Stimulated activated naive CD8-positive, alpha-beta T cell treated with anti-CD3 and anti-CD28 coated beads, Interleukin-15, amount 100 ng/mL, for 72 hours (primary cell): ENCODE measurements at regions not wholly inside any gene's neighbourhood (a gene's known extent, or its start where the extent isn't known, plus 50 kb on each side); places are given as distances from the start of the nearest gene placed in this dataset.

Experiments used
- ATAC-seq: fragments of 150-1000 bp; cut with Tn5 transposase; 2 replicates; pipeline ENCODE4 v1.10.0; 2021; ENCODE audit warnings: mild to moderate bottlenecking, moderate library complexity
- DNase-seq, 2 donors: peaks; one replicate each; pipeline ENCODE4 v3.0.0; 2021 to 2022
- H3K27ac Mint-ChIP-seq, 2 donors: one replicate each; pipeline ENCODE4 v1.8.0; 2022; ENCODE audit warnings: mild to moderate bottlenecking in 2 of 2, mixed read lengths in 2 of 2, moderate library complexity in 2 of 2
- H3K27me3 Mint-ChIP-seq: one replicate; pipeline ENCODE4 v1.8.0; 2022; ENCODE audit warnings: mixed read lengths
- H3K4me1 Mint-ChIP-seq: one replicate; pipeline ENCODE4 v1.8.0; 2022; ENCODE audit warnings: mild to moderate bottlenecking, mixed read lengths
- H3K4me3 Mint-ChIP-seq, 2 donors: one replicate each; pipeline ENCODE4 v1.8.0; 2022; ENCODE audit warnings: mild to moderate bottlenecking in 2 of 2, mixed read lengths in 2 of 2, moderate library complexity in 1 of 2
- H3K9me3 Mint-ChIP-seq, 2 donors: one replicate each; pipeline ENCODE4 v1.8.0; 2022; ENCODE audit warnings: mixed read lengths in 2 of 2

DNA sequence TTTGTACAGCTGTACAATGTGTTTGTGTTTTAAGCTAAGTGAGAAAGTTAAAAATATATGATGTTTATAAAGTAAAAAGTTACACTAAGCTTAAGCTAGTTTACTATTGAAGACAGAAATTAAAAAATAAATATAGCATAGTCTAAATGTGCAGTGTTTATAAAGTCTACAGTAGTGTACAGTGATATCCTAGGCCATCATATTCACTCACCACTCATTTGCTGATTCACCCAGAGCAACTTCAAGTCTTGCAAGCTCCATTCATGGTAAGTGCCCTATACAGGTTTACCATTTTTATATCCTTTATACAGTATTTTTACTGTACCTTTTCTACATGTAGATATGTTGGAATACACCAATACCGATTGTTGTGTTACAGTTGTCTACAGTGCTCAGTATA is 553.2 kb upstream of the TBL1XR1 start:
- no peaks in the 10 kb centered on the region for H3K4me1 Mint-ChIP-seq
- ATAC-seq (no peak), DNase-seq (no peak)
- no peak overlapping the region for H3K27ac Mint-ChIP-seq
- no peak overlapping the region for H3K4me3 Mint-ChIP-seq
- H3K27me3 Mint-ChIP-seq, result no peaks in the 10 kb centered on the region
- H3K9me3 Mint-ChIP-seq, result no peaks in the 10 kb centered on the region

DNA sequence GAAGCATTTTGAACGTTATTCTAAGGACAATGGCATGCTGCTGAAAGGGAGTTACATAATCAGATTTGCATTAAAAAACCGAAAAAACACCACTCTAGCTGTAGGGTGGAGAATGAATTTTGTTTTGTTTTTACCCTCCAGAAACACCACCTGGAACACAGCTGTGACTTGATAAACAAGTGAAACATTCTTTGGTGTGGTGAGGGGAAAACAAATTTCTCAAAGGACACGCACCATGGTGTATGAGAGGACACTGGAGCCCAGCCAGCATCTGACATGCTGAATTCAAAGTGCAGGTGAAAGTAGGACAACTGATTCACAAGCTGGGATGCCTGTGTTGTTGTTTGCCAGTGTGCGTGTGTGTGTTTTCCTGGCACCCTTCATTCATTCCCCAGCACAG is 554.5 kb upstream of the TBL1XR1 start:
- Mint-ChIP-seq H3K4me1 (no peaks in the 10 kb centered on the region), H3K4me3 (no peak overlapping the region), H3K9me3 (peaks cover 0 to 2% of the 10 kb centered on the region in 2 donors), H3K27ac (no peak overlapping the region), H3K27me3 (no peaks in the 10 kb centered on the region)
- ATAC-seq (no peak), DNase-seq (no peak)

DNA sequence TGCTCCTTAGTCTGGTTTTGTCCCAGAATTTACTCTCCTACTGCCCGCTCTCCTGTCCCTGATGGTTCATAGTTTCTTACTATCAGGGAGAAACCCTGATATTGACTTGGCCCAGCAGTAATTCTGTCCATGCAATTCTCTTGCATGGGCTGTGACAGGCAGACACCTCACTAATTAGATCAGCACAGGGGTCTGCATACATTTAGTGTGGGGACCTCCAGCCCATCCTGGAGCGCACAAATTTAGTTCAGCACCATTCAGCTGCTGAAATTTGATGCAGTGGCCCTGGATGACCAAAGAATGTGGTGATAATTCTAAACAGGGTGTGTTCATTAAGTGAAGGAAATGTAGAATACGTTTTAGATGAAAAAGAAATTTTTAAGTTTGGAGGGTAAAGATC is 555.5 kb upstream of the TBL1XR1 start:
- no peaks in the 10 kb centered on the region for H3K27me3 Mint-ChIP-seq
- no peak overlapping the region for H3K4me3 Mint-ChIP-seq
- no peaks in the 10 kb centered on the region for H3K4me1 Mint-ChIP-seq
- ATAC-seq, result no peak
- H3K27ac Mint-ChIP-seq, result no peak overlapping the region
- H3K9me3 Mint-ChIP-seq, result peaks cover 0 to 4% of the 10 kb centered on the region in 2 donors
- DNase-seq, result no peak

DNA sequence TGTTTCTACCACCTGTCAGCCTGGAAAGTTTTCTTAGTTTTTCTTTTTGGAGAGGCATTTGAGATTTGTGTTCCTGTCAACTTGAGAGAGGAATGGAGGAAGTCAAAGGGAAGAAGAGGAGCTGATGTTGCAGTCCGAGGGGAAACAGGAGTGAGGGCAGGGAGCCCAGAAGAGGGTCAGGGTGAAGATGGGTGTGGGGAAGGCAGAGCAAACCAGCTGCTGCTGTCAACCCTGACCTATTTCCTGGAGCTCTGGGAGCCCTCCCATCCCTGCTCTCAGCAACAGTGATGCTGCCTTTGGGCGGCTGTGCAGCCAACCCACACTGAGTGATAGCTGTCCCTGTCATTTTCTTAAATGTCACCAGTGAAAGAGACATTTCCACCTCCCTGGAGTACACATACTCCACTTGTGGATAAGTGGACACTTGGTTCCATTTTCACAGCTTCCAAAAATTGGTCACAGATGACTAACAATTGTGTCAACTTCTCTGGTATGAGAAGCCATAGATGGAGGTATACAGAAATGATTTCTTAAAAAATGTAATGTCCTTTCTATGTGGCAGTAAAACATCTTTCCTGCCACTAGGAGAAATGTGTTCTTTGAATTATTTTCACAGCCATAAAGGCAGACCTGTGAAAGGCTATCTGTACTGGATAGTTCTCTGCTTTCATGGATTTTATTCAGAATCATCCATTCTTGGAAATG is 556.3 kb upstream of the TBL1XR1 start:
- H3K27ac Mint-ChIP-seq, result peak overlapping the region in 1 of 2 donors; percentile 27
- ATAC-seq, result peak; percentile 33
- DNase-seq, result no peak
- no peaks in the 10 kb centered on the region for H3K27me3 Mint-ChIP-seq
- H3K4me3 Mint-ChIP-seq, result no peak overlapping the region
- peaks cover 0 to 4% of the 10 kb centered on the region in 2 donors for H3K9me3 Mint-ChIP-seq
- H3K4me1 Mint-ChIP-seq, result no peaks in the 10 kb centered on the region

DNA sequence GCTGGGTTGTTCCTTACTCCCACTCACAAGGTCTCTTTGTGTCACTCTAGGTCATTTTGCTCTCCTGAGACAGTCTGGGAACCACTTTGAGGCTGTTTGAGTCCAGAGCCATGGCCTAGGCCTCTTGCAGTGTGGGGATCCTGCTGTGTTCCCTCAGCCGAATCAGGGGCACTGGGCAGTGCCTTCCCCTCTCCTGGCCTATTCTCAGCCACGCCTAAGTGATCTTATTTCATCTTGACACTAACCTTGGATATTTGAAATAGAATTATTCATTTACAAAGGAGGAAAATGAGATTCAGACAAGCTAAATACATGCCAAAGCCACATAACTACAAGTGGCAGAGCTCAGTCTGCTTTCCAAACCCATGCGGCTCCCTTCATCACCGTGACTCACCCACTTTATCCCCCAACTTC is 557.2 kb upstream of the TBL1XR1 start:
- ATAC-seq (no peak), DNase-seq (no peak)
- no peak overlapping the region for H3K4me3 Mint-ChIP-seq
- H3K4me1 Mint-ChIP-seq, result no peaks in the 10 kb centered on the region
- H3K9me3 Mint-ChIP-seq, result peaks cover 0 to 4% of the 10 kb centered on the region in 2 donors
- no peak overlapping the region for H3K27ac Mint-ChIP-seq
- H3K27me3 Mint-ChIP-seq, result no peaks in the 10 kb centered on the region

DNA sequence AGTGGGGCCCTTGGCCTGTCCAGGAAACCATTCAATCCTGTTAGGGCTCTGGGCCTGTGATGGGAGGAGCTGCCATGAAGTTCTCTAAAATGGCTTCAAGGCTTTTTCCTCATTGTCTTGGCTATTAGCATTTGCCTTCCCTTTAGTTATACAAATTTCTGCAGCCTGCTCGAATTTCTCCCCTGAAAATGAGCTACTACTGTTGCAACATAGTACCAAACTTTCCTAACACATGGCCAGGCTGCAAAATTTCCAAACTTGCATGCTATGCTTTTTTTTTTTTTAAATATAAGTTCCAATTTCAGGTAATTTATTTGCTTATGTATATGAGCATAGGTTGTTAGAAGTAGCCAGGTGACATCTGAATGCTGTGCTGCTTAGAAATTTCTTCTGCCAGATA is 560.8 kb upstream of the TBL1XR1 start:
- ATAC-seq (no peak), DNase-seq (no peak)
- Mint-ChIP-seq H3K27me3 (no peaks in the 10 kb centered on the region), H3K4me3 (no peak overlapping the region), H3K27ac (no peak overlapping the region), H3K9me3 (peaks cover 8 to 12% of the 10 kb centered on the region in 2 donors), H3K4me1 (no peaks in the 10 kb centered on the region)

DNA sequence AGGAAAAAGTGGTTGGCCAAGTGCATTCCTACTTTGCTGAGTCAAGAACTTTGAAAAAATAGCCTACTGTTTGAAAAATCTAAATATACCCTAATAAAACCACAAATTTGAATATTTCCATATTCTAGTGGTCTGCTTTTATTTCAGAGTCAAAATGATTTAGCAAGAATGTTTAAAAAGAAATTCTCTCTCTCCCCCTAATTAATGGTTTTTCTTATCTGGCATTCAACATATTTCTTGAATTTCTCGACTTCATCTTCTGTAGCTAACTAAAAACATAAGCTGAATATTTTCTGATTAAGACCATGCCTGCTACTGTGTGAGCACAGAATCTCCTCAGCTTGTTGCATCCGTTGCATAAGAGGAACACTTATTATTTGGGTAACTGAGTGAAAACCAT is 563.5 kb upstream of the TBL1XR1 start:
- Mint-ChIP-seq H3K27me3 (no peaks in the 10 kb centered on the region), H3K9me3 (peaks cover 13 to 15% of the 10 kb centered on the region in 2 donors), H3K4me3 (no peak overlapping the region), H3K4me1 (no peaks in the 10 kb centered on the region), H3K27ac (no peak overlapping the region)
- DNase-seq (no peak), ATAC-seq (no peak)

DNA sequence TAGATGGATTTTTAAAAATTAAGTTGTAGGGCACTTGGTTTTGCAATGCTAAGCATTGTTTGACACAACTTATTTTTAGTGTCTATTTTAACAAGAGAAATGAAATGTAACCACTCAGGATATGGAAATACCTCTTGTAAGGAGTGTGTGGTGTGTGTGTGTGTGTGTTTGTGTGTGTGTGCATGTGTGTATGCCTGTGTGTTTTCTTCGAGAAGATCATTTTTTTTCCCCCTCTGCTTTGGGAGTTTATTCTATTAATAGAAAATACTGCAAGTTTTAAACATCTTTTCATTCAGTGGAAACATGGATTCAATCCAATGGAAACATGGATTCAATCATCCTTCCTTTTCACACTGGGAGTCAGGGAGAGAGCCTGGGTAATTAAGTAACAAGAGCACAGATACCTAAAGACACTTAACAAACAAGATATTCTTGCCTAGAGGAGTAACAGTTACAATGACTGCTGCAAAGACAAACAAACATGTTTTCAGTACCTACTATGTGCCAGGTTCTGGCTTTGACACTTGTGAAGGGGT is 567.2 kb upstream of the TBL1XR1 start:
- H3K27ac Mint-ChIP-seq, result no peak overlapping the region
- DNase-seq (no peak), ATAC-seq (no peak)
- H3K4me1 Mint-ChIP-seq, result no peaks in the 10 kb centered on the region
- H3K27me3 Mint-ChIP-seq, result no peaks in the 10 kb centered on the region
- no peak overlapping the region for H3K4me3 Mint-ChIP-seq
- H3K9me3 Mint-ChIP-seq, result peaks cover 21 to 30% of the 10 kb centered on the region in 2 donors

DNA sequence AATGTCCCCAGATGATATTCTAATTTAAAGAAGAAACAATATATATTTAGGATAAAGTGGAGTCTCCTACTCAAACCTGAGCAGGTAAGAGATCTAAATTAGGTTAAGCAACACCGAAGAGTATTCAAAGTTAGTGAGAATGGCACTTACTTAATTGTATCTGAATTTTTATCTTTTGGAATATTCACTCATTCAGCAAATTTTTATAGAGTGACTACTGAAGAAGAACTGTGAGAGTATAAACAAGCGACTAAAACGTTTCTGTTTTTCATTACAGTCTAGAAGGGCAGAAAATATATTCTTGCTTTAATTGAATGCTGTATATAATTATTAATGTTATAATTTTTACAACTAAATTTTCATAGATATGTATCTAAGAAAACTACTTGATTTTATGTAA is 567.7 kb upstream of the TBL1XR1 start:
- Mint-ChIP-seq H3K27me3 (no peaks in the 10 kb centered on the region), H3K9me3 (peaks cover 21 to 34% of the 10 kb centered on the region in 2 donors), H3K4me1 (no peaks in the 10 kb centered on the region), H3K4me3 (no peak overlapping the region), H3K27ac (no peak overlapping the region)
- DNase-seq (no peak), ATAC-seq (no peak)

DNA sequence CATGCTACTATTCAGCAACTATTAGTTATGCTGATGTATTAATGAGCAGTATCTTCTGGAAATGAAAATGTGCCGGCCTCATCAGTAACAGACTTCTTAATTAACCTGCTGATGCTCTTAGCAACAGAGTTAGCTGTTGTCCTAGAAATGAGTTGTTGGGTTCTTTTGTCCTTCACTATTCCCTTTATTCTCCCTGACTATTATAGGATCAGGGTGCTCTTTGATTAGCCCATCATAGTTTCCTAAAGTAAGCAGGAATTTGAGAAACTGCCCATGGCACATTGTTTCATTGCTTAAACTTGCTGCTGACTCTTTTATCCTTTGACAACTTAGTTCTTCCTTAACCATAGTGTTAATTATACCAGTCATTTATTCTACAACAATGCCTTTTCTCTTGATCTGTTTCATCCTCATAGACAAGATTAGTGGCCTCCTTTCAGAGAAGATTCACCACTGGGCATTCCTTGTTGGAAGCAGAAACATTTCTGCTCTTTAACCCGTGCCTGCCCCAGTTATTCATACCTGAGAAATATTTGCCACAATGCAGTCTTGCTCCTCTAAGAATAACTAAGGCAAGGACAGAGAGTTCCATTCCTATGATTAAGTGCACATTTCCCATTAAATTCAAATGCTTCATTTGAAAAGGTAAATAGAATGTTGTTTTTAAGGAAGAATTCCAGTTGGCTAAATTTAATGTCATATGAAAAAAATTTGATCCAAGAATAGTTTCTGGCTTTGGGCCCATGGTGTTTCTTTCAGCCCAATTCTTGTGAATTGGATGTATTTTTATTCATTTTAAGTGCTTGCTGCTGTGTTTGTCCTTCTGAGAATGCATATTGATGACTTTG is 573.3 kb upstream of the TBL1XR1 start:
- Mint-ChIP-seq H3K4me1 (no peaks in the 10 kb centered on the region), H3K4me3 (no peak overlapping the region), H3K27me3 (no peaks in the 10 kb centered on the region)

DNA sequence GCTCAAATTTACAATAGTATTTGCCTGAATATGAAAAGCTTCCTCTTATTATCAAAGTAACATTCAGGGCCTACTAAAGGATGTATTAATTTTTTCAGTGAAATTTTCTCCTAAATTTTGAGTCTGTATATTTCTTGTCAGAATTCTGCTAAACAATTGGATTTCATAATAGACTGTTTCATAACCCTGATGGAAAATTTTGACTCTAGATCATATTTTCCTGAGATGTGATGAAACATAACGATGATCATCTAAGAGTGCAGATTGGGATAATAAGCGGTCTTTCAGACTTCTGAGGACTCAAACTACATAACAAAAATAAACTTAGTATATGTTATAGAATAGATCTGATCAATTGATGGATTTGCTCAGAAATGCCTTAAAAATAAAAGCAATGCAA is 574.5 kb upstream of the TBL1XR1 start:
- Mint-ChIP-seq H3K4me1 (no peaks in the 10 kb centered on the region), H3K9me3 (peaks cover 9 to 26% of the 10 kb centered on the region in 2 donors), H3K27ac (no peak overlapping the region), H3K27me3 (no peaks in the 10 kb centered on the region), H3K4me3 (no peak overlapping the region)
- no peak for DNase-seq
- no peak for ATAC-seq

More for the DNA sequence above, 573.3 kb upstream of the TBL1XR1 start:
- no peak for ATAC-seq
- peaks cover 12 to 31% of the 10 kb centered on the region in 2 donors for H3K9me3 Mint-ChIP-seq
- H3K27ac Mint-ChIP-seq, result no peak overlapping the region
- DNase-seq, result no peak

DNA sequence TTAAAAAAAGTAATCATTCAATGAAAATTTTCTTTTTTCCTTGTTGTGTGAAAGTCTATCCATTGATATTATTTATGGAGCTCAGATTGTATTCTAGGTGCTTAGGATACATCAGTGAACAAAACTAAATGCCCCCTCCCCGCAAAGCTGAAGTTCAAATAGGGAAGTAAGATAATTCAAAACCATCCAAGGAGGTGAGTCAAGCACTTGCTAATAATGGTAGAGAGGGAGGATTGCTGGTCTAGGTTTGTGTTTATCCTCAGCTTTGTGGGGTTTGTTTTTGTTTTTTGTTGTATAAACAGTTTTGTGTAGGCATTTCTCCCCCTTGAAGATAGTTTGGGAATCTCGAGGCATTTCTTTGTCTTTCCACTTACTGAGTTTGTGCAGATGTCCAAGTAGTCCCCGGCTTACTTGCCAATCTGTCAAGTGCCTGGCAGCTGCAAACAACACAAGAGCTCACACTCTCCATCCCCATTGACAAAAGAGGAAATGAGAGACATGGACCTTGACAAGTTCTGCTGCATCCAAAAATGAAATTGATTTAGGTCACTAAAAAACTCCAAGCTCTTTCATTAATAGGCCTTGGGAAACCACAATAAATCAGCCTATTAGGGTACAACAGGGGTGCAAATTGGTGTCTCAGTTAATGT is 575.8 kb upstream of the TBL1XR1 start:
- peaks cover 3% of the 10 kb centered on the region for H3K4me1 Mint-ChIP-seq
- ATAC-seq, result no peak

DNA sequence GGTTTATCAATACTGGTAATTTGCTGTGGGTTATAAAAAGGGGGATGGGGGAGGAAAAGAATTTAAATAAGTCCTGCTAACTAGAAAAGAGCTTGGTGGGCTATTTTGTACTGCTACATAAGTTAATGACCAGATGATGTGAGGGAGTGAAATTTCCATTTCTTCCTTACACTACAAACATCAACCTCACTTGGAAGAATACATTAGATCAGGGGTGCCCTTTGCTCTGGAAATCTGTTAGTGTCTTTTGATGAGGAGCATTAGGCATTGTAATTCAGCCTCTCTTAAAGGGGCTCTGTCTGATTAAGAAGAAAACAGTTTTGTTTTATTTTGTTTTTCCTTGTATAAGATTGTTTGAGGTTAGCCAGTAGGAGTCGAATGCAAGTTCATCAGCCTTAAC is 576.4 kb upstream of the TBL1XR1 start:
- no peak for DNase-seq
- H3K27ac Mint-ChIP-seq, result no peak overlapping the region
- no peak overlapping the region for H3K4me3 Mint-ChIP-seq
- no peaks in the 10 kb centered on the region for H3K27me3 Mint-ChIP-seq
- no peak for ATAC-seq
- peaks cover 9% of the 10 kb centered on the region for H3K4me1 Mint-ChIP-seq
- H3K9me3 Mint-ChIP-seq, result peaks cover 0 to 18% of the 10 kb centered on the region in 2 donors

More for the DNA sequence above, 575.8 kb upstream of the TBL1XR1 start:
- Mint-ChIP-seq H3K27ac (no peak overlapping the region), H3K9me3 (peaks cover 2 to 22% of the 10 kb centered on the region in 2 donors), H3K4me3 (no peak overlapping the region), H3K27me3 (no peaks in the 10 kb centered on the region)
- DNase-seq, result no peak

DNA sequence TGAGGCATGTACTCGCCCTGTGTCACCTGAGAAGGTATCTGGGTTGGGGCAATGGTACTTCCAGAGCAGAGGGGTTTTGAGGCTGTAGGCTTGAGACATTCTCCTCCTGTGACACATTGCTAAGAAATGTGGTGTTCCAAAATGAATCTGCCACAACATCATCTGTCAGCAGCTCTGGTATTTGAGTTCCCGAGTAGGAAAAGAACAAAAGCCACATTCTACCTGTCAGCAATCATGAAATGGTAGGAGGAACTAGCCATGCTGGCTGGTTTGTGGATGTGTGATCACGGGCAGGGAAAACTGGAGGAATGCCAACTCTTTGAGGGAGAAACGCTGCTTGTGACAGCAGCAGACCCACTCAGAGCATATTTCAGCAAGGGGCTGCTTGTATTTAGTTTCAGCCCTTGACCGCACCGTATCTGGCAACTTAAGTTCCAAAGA is 579.4 kb upstream of the TBL1XR1 start:
- Mint-ChIP-seq H3K4me3 (no peak overlapping the region), H3K27me3 (no peaks in the 10 kb centered on the region), H3K9me3 (peaks cover 0 to 7% of the 10 kb centered on the region in 2 donors), H3K27ac (no peak overlapping the region), H3K4me1 (peaks cover 11% of the 10 kb centered on the region)
- ATAC-seq (no peak), DNase-seq (no peak)

DNA sequence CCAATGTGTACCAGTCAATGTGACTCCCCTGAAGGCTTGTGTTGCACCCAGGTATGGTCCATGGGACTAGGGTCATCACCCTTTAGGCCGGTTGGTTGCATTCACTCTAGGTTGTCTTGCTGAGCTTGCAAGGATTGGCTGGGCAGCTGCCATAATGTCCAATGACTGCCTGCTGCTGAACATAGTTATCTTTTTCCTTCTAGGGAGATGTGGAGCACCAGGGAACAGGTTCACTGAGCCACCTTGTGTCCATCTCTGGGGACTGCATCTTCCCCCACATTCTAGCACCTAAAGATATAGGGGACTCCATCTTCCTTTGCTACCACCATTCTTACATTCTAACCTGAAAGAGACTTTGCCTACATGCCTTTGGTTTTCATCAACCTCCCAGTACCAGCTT is 580.4 kb upstream of the TBL1XR1 start:
- peak; percentile 69 for ATAC-seq
- Mint-ChIP-seq H3K27me3 (no peaks in the 10 kb centered on the region), H3K4me3 (no peak overlapping the region), H3K4me1 (peaks cover 11% of the 10 kb centered on the region), H3K27ac (no peak overlapping the region), H3K9me3 (peaks cover 0 to 7% of the 10 kb centered on the region in 2 donors)
- DNase-seq, result peak; percentile 34 to 40
